Activated T-cell treated with anti-CD3 and anti-CD28 coated beads, Interleukin-2, amount 50 U/mL, for 4 hours (primary cell): ENCODE measurements at regions not wholly inside any gene's neighbourhood (a gene's known extent, or its start where the extent isn't known, plus 50 kb on each side); places are given as distances from the start of the nearest gene placed in this dataset.
"Not testable (repeated sequence)": the region's sequence is repeated elsewhere in the genome, so short reads cannot be mapped to it uniquely, and the experiment has no call there.

Experiments
- ATAC-seq, 2 donors: fragments of 200-7000 bp; cut with Tn5 transposase; one replicate each; pipeline ENCODE4 v1.10.0; 2021
- DNase-seq: peaks from one replicate; pipeline ENCODE4 v3.0.0-alpha.2; 2020
- H3K27me3 Mint-ChIP-seq: one replicate; pipeline ENCODE4 v1.8.0; 2021; ENCODE audit warnings: low read depth, mixed read lengths
- H3K36me3 Mint-ChIP-seq: one replicate; pipeline ENCODE4 v1.8.0; 2022; ENCODE audit warnings: mixed read lengths; ENCODE audit not compliant: insufficient read depth
- H3K4me1 Mint-ChIP-seq: one replicate; pipeline ENCODE4 v1.8.0; 2021; ENCODE audit warnings: low read depth, mixed read lengths
- H3K4me3 Mint-ChIP-seq: one replicate; pipeline ENCODE4 v1.8.0; 2021; ENCODE audit warnings: mild to moderate bottlenecking, moderate library complexity, mixed read lengths
- H3K9me3 Mint-ChIP-seq: one replicate; pipeline ENCODE4 v1.8.0; 2021; ENCODE audit warnings: mixed read lengths

DNA sequence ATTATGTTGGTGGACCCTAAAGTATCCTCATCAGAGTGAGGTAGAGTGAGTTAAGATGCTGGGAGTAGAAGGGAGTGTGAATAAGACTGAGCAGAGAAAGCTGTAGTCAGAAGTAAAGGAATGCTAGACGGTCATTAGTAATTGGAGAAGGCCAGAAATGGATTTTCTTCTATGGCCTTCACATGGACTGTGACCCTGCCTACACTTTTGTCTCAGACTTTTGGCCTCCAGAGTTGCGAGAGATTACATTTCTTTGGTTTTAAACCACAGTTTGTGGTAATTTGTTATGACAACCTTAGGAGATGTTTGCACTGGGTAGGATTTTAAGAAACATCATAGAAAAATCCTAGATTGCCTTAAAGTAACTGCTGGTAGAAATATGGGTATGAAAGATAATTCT lies 1267.7 kb upstream of the TMEFF2 start:
- no peaks in the 10 kb centered on the region for H3K27me3 Mint-ChIP-seq
- DNase-seq (no peak), ATAC-seq (no peak)
- H3K36me3 Mint-ChIP-seq = no peaks in the 10 kb centered on the region
- no peaks in the 10 kb centered on the region for H3K4me1 Mint-ChIP-seq
- no peaks in the 10 kb centered on the region for H3K9me3 Mint-ChIP-seq
- H3K4me3 Mint-ChIP-seq = no peak overlapping the region

DNA sequence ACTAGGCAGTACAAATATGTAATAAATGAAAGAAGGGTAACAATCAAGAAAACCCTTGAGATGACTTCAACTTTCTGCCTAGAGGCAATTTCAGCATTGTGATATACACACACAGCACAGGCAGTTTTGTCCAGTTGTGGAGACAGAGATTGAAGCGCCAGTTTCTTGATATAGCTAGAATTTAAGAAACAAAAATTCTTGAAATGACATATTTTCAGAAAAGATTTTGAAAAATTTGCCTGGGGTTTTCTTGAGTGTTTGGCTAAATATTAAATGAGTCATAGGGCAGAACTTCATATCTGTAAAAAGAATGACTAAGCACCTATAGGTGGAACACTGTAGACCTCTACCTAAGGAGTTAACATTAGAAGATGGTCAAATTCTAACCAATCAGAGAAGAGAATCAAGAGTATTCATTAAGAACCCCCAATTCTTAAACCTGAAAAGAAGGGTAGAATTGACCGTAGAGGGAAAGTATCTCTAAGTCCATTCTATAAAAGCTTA lies 1266.8 kb upstream of the TMEFF2 start:
- ATAC-seq (no peak), DNase-seq (no peak)
- Mint-ChIP-seq H3K4me1 (no peaks in the 10 kb centered on the region), H3K9me3 (no peaks in the 10 kb centered on the region), H3K27me3 (no peaks in the 10 kb centered on the region), H3K4me3 (no peak overlapping the region), H3K36me3 (no peaks in the 10 kb centered on the region)

DNA sequence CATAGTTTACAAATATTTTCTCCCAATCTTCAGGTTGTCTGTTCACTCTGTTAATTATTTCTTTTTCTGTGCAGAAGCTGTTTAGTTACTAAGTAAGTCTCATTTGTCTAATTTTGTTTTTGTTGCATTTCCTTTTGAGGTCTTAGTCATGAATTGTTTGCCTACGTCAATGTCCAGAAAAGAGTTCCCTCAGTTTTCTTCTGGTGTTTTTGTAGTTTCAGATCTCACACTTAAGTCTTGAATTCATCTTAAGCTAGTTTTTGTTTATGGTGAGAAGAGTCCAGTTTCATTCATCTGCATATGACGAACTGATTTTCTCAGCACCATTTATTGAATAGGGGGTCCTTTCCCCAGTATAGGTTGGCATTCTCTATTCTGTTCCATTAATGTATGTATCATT lies 1252.2 kb upstream of the TMEFF2 start:
- H3K36me3 Mint-ChIP-seq = no peaks in the 10 kb centered on the region
- no peak for ATAC-seq
- H3K9me3 Mint-ChIP-seq = peaks cover 3% of the 10 kb centered on the region
- no peak overlapping the region for H3K4me3 Mint-ChIP-seq
- no peaks in the 10 kb centered on the region for H3K27me3 Mint-ChIP-seq
- no peaks in the 10 kb centered on the region for H3K4me1 Mint-ChIP-seq
- no peak for DNase-seq

DNA sequence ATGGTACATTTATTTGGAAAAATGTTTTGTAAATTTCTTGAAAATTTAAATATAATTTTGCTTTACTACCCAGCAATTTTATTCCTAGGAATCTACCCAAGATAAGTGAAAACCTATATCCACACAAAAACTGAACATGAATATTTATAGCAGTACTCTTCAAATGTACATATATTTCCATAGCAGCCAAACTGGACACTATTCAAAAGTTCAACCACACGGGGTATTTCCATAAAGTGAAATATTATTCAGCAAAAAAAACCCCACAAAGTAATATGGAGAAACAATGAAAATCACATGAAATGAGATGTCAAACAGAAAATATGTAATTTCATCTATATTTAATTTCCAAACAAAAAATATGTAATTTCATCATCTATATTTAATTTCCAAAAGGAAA lies 1247.6 kb upstream of the TMEFF2 start:
- Mint-ChIP-seq H3K9me3 (peaks cover 3% of the 10 kb centered on the region), H3K4me3 (no peak overlapping the region), H3K4me1 (no peaks in the 10 kb centered on the region), H3K27me3 (no peaks in the 10 kb centered on the region), H3K36me3 (no peaks in the 10 kb centered on the region)
- DNase-seq = no peak
- ATAC-seq = no peak

DNA sequence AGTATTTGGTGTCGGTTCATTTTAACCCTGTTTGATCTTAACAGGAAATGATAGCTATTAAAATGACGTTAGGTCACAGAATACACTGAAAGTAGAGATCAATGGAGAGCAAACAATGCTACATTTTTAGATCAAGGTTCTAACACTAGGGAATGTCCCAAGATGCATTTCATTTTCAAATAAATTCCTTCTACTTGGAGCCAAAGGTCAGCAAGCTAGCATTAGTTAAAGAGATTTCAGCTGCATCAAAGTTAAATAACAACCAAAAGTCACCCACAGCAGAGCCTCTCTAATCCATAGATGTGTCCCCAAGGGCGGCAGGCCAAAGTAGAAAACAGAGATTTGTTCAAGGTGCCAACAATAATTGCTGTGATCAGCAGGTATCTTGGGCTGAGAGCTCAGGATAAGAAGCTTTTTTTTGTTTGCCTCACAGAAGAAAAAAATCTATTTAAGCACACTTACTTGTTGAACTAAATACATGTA lies 1233.6 kb upstream of the TMEFF2 start:
- Mint-ChIP-seq H3K27me3 (no peaks in the 10 kb centered on the region), H3K9me3 (no peaks in the 10 kb centered on the region), H3K4me3 (no peak overlapping the region), H3K36me3 (no peaks in the 10 kb centered on the region), H3K4me1 (no peaks in the 10 kb centered on the region)
- ATAC-seq (no peak), DNase-seq (no peak)

DNA sequence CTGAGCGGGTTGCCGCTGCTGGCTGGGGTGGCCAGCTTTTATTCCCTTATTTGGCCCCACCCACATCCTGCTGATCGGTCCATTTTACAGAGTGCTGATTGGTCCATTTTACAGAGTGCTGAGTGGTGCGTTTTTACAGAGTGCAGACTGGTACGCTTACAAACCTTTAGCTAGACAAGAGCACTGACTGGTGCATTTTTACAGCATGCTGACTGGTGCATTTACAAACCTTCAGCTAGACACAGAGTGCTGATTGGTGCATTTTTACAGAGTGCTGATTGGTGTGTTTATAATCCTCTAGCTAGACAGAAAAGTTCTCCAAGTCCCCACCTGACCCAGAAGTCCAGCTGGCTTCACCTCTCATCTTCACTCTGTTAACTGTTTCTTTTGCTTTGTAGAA lies 1217.6 kb upstream of the TMEFF2 start:
- not testable (repeated sequence) for H3K4me1 Mint-ChIP-seq

DNA sequence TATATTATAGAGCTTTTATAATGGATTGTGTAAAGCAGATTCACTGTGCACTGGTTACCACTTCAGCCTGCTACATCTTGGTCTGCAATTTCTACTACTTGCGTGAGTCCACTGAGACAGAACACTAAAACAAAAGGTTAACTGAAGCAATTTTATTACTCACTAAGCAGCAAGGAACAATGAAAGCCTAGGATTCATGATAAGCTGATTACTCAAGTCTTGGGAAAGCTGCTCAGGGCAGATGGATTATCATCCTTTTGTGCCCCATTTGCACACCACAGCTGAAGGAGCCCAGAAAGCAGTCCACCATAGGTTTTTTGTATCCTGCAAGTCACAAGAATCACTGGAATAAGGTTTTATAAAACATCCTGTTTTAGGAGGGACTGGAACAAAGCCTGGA lies 1215.2 kb upstream of the TMEFF2 start:
- ATAC-seq (no peak), DNase-seq (no peak)
- Mint-ChIP-seq H3K9me3 (peaks cover 11% of the 10 kb centered on the region), H3K4me1 (no peaks in the 10 kb centered on the region), H3K27me3 (no peaks in the 10 kb centered on the region), H3K36me3 (no peaks in the 10 kb centered on the region), H3K4me3 (no peak overlapping the region)

More for the DNA sequence above, 1217.6 kb upstream of the TMEFF2 start:
- not testable (repeated sequence) for DNase-seq, ATAC-seq, H3K4me3 Mint-ChIP-seq, H3K36me3 Mint-ChIP-seq, H3K27me3 Mint-ChIP-seq
- peaks cover 16% of the 10 kb centered on the region for H3K9me3 Mint-ChIP-seq

DNA sequence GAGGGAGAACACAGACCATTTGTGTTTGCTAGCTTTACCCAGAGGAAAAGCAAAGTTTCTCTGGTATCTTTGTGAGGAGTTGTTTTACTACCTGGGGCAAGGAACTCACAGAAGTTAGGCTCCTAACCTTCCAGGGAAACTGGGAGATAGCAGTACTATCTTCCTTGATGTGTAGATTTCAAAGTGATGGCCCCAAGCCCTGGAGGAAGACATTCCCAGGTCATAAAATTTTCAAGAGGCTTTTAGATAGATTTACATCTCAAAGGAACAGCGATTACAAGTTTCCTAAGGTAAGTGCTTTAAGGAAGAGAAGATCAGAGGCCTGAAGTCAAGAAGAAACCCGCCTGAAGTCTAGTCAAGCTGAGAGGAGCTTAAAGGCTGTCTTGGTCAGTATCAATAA lies 1187.8 kb upstream of the TMEFF2 start:
- Mint-ChIP-seq H3K4me1 (no peaks in the 10 kb centered on the region), H3K27me3 (no peaks in the 10 kb centered on the region), H3K4me3 (no peak overlapping the region), H3K9me3 (peaks cover 3% of the 10 kb centered on the region), H3K36me3 (no peaks in the 10 kb centered on the region)
- DNase-seq (no peak), ATAC-seq (no peak)

DNA sequence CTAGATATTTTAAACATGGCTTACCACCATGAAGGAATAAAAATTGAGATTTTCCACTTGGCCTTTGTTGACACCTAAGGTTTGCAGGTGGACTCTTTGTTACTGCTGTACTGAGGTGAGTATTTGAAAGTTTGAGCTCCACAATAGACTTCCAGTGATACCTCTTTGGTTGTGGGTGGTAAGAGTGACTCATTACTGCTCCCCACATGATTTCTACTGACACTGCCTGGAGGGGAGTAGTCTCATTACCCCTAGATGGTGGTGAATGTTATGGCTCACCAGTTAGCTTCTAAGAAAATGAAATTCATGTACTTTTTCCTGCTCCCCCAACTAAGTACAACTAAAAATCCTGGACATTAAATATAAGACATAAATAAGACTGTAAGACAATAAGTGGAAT lies 1183.1 kb upstream of the TMEFF2 start:
- no peaks in the 10 kb centered on the region for H3K27me3 Mint-ChIP-seq
- H3K9me3 Mint-ChIP-seq = no peaks in the 10 kb centered on the region
- ATAC-seq (no peak), DNase-seq (no peak)
- no peaks in the 10 kb centered on the region for H3K36me3 Mint-ChIP-seq
- no peak overlapping the region for H3K4me3 Mint-ChIP-seq
- H3K4me1 Mint-ChIP-seq = no peaks in the 10 kb centered on the region

DNA sequence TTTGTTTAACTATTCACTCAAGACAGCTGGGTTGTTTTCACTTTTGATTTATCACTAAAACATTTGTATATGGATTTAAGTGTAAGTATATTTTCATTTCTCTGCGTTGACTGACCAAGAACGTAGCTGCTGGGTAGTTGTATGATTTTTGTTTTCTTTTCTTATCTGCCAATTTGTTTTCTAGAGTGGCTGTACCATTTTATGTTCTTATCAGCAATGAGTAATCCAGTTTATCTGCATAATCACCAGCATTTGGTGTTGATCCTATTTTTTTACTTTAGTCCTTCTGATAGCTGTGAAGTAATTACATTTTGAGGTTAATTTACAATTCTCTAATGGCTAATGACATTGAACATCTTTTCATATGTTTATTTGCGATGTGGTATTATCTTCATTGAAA lies 1178.4 kb upstream of the TMEFF2 start:
- H3K9me3 Mint-ChIP-seq = no peaks in the 10 kb centered on the region
- no peak overlapping the region for H3K4me3 Mint-ChIP-seq
- H3K27me3 Mint-ChIP-seq = no peaks in the 10 kb centered on the region
- no peaks in the 10 kb centered on the region for H3K4me1 Mint-ChIP-seq
- H3K36me3 Mint-ChIP-seq = no peaks in the 10 kb centered on the region
- ATAC-seq (no peak), DNase-seq (no peak)

DNA sequence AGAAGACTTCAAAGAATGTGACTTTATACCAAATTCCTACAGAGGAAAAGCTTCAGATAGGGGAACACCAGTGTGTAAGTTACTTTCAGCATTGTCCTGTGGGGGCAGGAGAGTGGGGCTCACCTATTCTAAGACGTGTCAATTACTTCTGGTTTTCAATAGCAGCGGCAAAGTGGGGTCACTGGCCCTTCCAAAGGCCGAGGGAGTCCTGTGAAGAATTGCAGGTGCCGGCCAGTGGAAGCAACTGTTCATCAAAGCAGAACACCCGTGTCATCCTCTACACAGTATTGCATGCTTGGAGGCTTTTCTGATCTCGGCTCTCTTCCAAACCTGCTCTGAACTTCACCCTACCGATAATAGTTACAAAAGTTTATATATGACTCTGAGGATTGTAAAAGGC lies 1176.5 kb upstream of the TMEFF2 start:
- no peaks in the 10 kb centered on the region for H3K4me1 Mint-ChIP-seq
- no peaks in the 10 kb centered on the region for H3K36me3 Mint-ChIP-seq
- H3K9me3 Mint-ChIP-seq = no peaks in the 10 kb centered on the region
- ATAC-seq = no peak
- H3K27me3 Mint-ChIP-seq = no peaks in the 10 kb centered on the region
- DNase-seq = no peak
- H3K4me3 Mint-ChIP-seq = no peak overlapping the region

DNA sequence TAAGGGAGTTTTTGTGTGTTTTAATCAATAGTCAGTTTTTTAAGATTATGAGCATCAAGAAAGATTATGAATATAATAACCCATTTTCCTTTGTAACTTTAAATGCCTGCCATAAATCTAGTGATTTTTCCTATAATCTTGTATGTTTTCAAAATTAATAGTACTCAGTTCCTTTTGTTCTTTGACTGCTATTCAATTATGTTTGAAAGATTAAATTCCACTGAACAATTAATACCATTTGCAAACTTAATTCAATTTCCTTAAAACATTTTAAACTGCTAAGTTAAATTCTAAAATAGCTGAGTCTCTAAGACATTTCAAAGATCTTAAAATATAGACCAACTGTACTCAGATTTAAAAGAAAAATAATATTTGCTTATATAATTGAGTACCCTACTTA lies 1173.9 kb upstream of the TMEFF2 start:
- DNase-seq (no peak), ATAC-seq (no peak)
- no peaks in the 10 kb centered on the region for H3K9me3 Mint-ChIP-seq
- no peaks in the 10 kb centered on the region for H3K27me3 Mint-ChIP-seq
- H3K4me1 Mint-ChIP-seq = no peaks in the 10 kb centered on the region
- H3K4me3 Mint-ChIP-seq = no peak overlapping the region
- H3K36me3 Mint-ChIP-seq = no peaks in the 10 kb centered on the region

DNA sequence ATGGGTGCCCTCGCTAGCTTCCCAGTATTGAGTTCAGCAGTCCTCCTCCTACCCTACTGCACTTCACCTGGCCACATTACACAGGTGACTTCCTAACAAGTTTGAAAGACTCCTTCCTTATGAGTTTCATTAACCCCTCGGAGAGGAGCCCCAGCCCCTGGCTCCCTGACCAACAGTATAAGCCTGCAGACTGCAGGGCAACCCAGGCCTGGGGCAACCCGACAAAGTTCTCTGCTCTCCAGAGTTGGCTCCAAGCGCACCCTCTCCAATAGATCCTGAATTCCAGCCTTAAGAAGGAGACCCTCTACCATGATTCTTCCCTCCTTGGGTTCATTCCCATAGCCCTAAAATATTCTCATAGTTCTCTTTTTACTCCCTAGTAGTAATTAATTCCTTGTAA lies 1162.8 kb upstream of the TMEFF2 start:
- Mint-ChIP-seq H3K4me3 (no peak overlapping the region), H3K4me1 (no peaks in the 10 kb centered on the region), H3K27me3 (peaks cover 2% of the 10 kb centered on the region), H3K36me3 (no peaks in the 10 kb centered on the region), H3K9me3 (no peaks in the 10 kb centered on the region)
- ATAC-seq (no peak), DNase-seq (no peak)

DNA sequence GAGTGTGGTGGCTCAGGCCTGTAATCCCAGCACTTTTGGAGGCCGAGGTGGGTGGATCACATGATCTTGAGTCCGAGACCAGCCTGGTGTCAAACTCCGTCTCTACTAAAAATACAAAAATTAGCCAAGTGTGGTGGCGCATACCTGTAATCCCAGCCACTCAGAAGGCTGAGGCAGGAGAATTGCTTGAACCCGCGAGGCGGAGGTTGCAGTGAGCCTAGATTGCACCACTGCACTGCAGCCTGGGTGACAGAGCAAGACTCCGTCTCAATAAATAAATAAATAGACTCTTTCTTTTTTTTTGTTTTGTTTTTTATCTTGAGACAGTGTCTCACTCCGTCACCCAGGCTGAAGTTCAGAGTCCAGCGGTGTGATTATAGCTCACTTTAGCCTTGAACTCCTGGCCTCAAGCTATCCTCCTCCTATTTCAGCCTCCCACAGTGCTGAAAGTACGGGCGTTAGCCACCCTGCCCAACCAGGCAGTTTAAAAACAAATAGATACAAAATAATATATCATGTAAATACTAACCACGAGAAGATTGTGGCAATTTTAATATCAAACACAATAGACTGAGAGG lies 1158.0 kb upstream of the TMEFF2 start:
- ATAC-seq, H3K36me3 Mint-ChIP-seq, H3K4me3 Mint-ChIP-seq, H3K4me1 Mint-ChIP-seq, H3K9me3 Mint-ChIP-seq, H3K27me3 Mint-ChIP-seq, DNase-seq: not testable (repeated sequence)

DNA sequence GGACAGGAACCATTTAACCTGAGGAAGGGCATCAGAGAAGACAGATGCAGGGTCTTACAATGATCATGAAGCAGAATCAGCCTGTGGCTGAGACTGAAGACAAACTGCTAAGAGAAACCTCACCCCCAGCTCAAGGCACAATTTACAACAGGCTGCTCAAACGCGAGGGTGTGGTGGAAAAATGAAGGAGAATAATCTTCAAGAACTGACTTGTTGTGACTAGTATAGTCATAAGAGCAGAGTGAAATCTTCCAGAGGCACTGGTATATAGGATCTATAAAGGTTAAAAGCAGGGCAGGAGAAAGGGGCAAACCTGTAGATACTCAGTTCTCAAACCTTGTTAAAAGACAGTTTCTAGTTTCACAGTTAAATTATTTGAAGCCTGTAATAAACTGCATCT lies 1155.8 kb upstream of the TMEFF2 start:
- H3K4me1 Mint-ChIP-seq = peaks cover 6% of the 10 kb centered on the region
- DNase-seq (no peak), ATAC-seq (no peak)
- no peaks in the 10 kb centered on the region for H3K9me3 Mint-ChIP-seq
- no peaks in the 10 kb centered on the region for H3K27me3 Mint-ChIP-seq
- no peak overlapping the region for H3K4me3 Mint-ChIP-seq
- H3K36me3 Mint-ChIP-seq = no peaks in the 10 kb centered on the region

DNA sequence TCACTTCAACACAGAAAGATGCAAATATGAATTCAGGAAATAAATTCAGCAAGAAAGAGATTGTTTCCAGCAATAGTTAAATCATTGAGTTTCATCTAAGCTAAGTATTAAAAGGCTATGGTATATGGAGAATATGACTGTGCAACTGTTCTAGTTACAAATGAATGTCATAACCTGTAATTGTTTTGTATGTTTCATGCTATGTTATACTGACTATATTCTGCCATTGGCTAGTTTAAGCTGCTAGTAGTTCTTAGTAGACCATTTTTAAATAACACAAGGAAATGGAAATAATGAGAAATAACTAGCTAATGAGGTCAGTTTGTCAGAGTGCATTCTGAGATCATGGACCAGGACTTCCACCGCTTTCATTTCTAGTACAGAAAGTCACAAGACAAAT lies 1154.9 kb upstream of the TMEFF2 start:
- Mint-ChIP-seq H3K9me3 (no peaks in the 10 kb centered on the region), H3K4me3 (no peak overlapping the region), H3K36me3 (no peaks in the 10 kb centered on the region), H3K4me1 (peaks cover 6% of the 10 kb centered on the region), H3K27me3 (no peaks in the 10 kb centered on the region)
- DNase-seq (no peak), ATAC-seq (peak in 1 of 2 donors; percentile 21)
